ENCODE measurements at regions not wholly inside any gene's neighbourhood (a gene's known extent, or its start where the extent isn't known, plus 50 kb on each side); places are given as distances from the start of the nearest gene placed in this dataset.

GRCh38 chr12:83326666-83327065 is 640.0 kb downstream of the TMTC2 start:
- no peak for TF ChIP-seq CTCF (IDR thresholded peaks at IDR 0.05)
- Histone ChIP-seq H3K36me3 (no peaks in the 10 kb centered on the region), H3K27ac (no peak overlapping the region), H3K4me1 (no peaks in the 10 kb centered on the region), H3K27me3 (no peaks in the 10 kb centered on the region), H3K4me3 (no peak overlapping the region), H3K9me3 (no peaks in the 10 kb centered on the region)
- DNase-seq: no peak
- no peak for ATAC-seq
- intact Hi-C loops (cut with DNase I): no loop called here
- no peak for FAIRE-seq

- TF ChIP-seq CTCF (IDR thresholded peaks at IDR 0.05): no peak
- WGBS, 2 donors: 0 to 48% methylated on average over 1 of the region's 1 CpG
- Histone ChIP-seq H3K4me1 (no peaks in the 10 kb centered on the region), H3K36me3 (no peaks in the 10 kb centered on the region), H3K27me3 (no peaks in the 10 kb centered on the region), H3K27ac (no peak overlapping the region), H3K9me3 (no peaks in the 10 kb centered on the region), H3K4me3 (no peak overlapping the region)
- FAIRE-seq (no peak), ATAC-seq (no peak), DNase-seq (no peak)
- intact Hi-C loops (cut with DNase I): no loop called here
Measured at GRCh38 chr12:83323866-83324265, 637.2 kb downstream of the TMTC2 start.

GRCh38 chr12:83322809-83323208 is 636.1 kb downstream of the TMTC2 start:
- ATAC-seq: no peak
- no peaks in the 10 kb centered on the region for H3K9me3 ChIP-seq

GRCh38 chr12:83321971-83322370 is 635.3 kb downstream of the TMTC2 start:
- no peaks in the 10 kb centered on the region for H3K36me3 ChIP-seq
- FAIRE-seq: no peak

More at GRCh38 chr12:83322809-83323208, 636.1 kb downstream of the TMTC2 start:
- Histone ChIP-seq H3K4me3 (no peak overlapping the region), H3K27me3 (no peaks in the 10 kb centered on the region), H3K4me1 (no peaks in the 10 kb centered on the region), H3K36me3 (no peaks in the 10 kb centered on the region), H3K27ac (no peak overlapping the region)
- intact Hi-C loops (cut with DNase I): no loop called here
- no peak for DNase-seq
- FAIRE-seq: no peak
- TF ChIP-seq CTCF (IDR thresholded peaks at IDR 0.05): no peak
- 57 to 67% methylated on average over 2 of the region's 2 CpGs for WGBS, 2 donors

GRCh38 chr12:83320350-83320749 is 633.6 kb downstream of the TMTC2 start:
- FAIRE-seq (no peak), ATAC-seq (no peak), DNase-seq (no peak)
- no peak overlapping the region for H3K4me3 ChIP-seq
- H3K36me3 ChIP-seq: no peaks in the 10 kb centered on the region
- WGBS, 2 donors: 43 to 58% methylated on average over 2 of the region's 2 CpGs
- no peak for TF ChIP-seq CTCF (IDR thresholded peaks at IDR 0.05)
- H3K4me1 ChIP-seq: no peaks in the 10 kb centered on the region
- no peaks in the 10 kb centered on the region for H3K27me3 ChIP-seq
- H3K9me3 ChIP-seq: no peaks in the 10 kb centered on the region
- no peak overlapping the region for H3K27ac ChIP-seq
- intact Hi-C loops (cut with DNase I): no loop called here

More at GRCh38 chr12:83321971-83322370, 635.3 kb downstream of the TMTC2 start:
- Histone ChIP-seq H3K27me3 (no peaks in the 10 kb centered on the region), H3K4me3 (no peak overlapping the region), H3K27ac (no peak overlapping the region), H3K9me3 (no peaks in the 10 kb centered on the region), H3K4me1 (no peaks in the 10 kb centered on the region)
- intact Hi-C loops (cut with DNase I): no loop called here
- DNase-seq (no peak), ATAC-seq (no peak)
- WGBS, 2 donors: 81 to 87% methylated on average over 2 of the region's 2 CpGs
- TF ChIP-seq CTCF (IDR thresholded peaks at IDR 0.05): no peak

Data from pancreas (tissue), 10 donors.